Activated naive CD4-positive, alpha-beta T cell treated with anti-CD3 and anti-CD28 coated beads, Interleukin-2, amount 50 U/mL, for 24 hours (primary cell): ENCODE measurements at regions not wholly inside any gene's neighbourhood (a gene's known extent, or its start where the extent isn't known, plus 50 kb on each side); places are given as distances from the start of the nearest gene placed in this dataset.

ENCODE experiments used
- H3K27ac Mint-ChIP-seq: one replicate; pipeline ENCODE4 v1.8.0; 2021; ENCODE audit warnings: mild to moderate bottlenecking, mixed read lengths
- H3K27me3 Mint-ChIP-seq: one replicate; pipeline ENCODE4 v1.8.0; 2021; ENCODE audit warnings: mixed read lengths
- H3K36me3 Mint-ChIP-seq: one replicate; pipeline ENCODE4 v1.8.0; 2021; ENCODE audit warnings: mixed read lengths
- H3K4me1 Mint-ChIP-seq: one replicate; pipeline ENCODE4 v1.8.0; 2021; ENCODE audit warnings: mixed read lengths
- H3K4me3 Mint-ChIP-seq: one replicate; pipeline ENCODE4 v1.8.0; 2021; ENCODE audit warnings: mild to moderate bottlenecking, mixed read lengths
- H3K9me3 Mint-ChIP-seq: one replicate; pipeline ENCODE4 v1.8.0; 2021; ENCODE audit warnings: mixed read lengths

DNA sequence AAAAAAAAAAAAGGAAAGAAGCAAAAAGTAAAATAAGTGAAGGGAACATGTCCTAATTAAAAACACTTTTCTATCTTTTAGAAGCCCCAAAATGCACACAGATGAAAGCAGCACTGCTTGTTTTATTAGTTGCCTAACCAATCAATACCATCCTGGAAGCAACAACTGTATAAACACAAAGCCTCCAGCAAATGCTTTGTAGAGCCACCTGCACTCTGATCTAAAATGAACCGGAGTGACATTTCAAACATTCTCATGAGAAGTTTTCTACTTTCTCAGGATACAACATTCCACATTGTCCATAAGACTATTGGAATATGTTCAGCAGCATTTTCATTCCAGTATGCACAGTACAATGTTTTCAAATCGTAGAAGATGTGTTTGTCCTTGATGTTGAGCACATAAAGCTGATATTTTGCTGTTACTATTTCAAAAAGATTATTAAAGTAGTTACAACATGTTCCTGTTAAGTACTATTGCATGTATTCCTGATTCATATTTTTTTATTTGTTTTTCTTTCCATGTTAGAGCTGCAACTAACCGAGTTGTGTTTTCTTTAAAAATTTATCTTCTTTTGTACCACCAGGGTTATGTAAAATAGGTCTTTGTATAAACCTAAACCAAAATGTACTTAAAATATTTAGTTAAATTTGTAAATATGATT is 50.3 kb upstream of the PLSCR5 start:
- Mint-ChIP-seq H3K27ac (no peak overlapping the region), H3K9me3 (peaks cover 6% of the 10 kb centered on the region), H3K27me3 (peaks cover 2% of the 10 kb centered on the region), H3K4me3 (no peak overlapping the region), H3K4me1 (no peaks in the 10 kb centered on the region), H3K36me3 (no peaks in the 10 kb centered on the region)
